Smooth muscle cell (in vitro differentiated cells): ENCODE measurements at regions not wholly inside any gene's neighbourhood (a gene's known extent, or its start where the extent isn't known, plus 50 kb on each side); places are given as distances from the start of the nearest gene placed in this dataset.
A peak's percentile ranks its signal among the peaks of the same experiment; 100 is the strongest.

Experiments used
- DNase-seq: peaks from one replicate; lab custom pipeline; 2025; ENCODE audit not compliant: unreplicated experiment; lab: John Stamatoyannopoulos, UW
- H2AFZ ChIP-seq: fragments of 200-600 bp; sonication (generic); 2 replicates; pipeline ENCODE4 v1.6.0; 2016; ENCODE audit warnings: antibody characterized with exemption, low read depth, mild to moderate bottlenecking
- H3F3A ChIP-seq: fragments of 200-600 bp; sonication (generic); 2 replicates; pipeline ENCODE4 v1.6.0; 2017; ENCODE audit warnings: antibody characterized with exemption, low read depth
- H3K27ac ChIP-seq: fragments of 200-600 bp; sonication (generic); 2 replicates; pipeline ENCODE4 v1.5.1; 2016; ENCODE audit warnings: low read depth, mild to moderate bottlenecking
- H3K27me3 ChIP-seq: fragments of 200-600 bp; sonication (generic); 2 replicates; pipeline ENCODE4 v1.6.1; 2016; ENCODE audit warnings: low read depth, mild to moderate bottlenecking
- H3K36me3 ChIP-seq: fragments of 200-600 bp; sonication (generic); 2 replicates; pipeline ENCODE4 v1.5.1; 2016; ENCODE audit warnings: low read depth
- H3K4me1 ChIP-seq: fragments of 200-600 bp; sonication (generic); 2 replicates; pipeline ENCODE4 v1.5.1; 2016; ENCODE audit warnings: low read depth
- H3K4me2 ChIP-seq: fragments of 200-600 bp; sonication (generic); 2 replicates; pipeline ENCODE4 v1.6.0; 2016; ENCODE audit warnings: mild to moderate bottlenecking
- H3K4me3 ChIP-seq: fragments of 200-600 bp; sonication (generic); 2 replicates; pipeline ENCODE4 v1.5.1; 2016; ENCODE audit warnings: mild to moderate bottlenecking
- H3K79me2 ChIP-seq: fragments of 200-600 bp; sonication (generic); 2 replicates; pipeline ENCODE4 v1.6.0; 2016; ENCODE audit warnings: low read depth, mild to moderate bottlenecking
- H3K9ac ChIP-seq: fragments of 200-600 bp; sonication (generic); 2 replicates; pipeline ENCODE4 v1.6.0; 2016; ENCODE audit warnings: low read depth
- H3K9me3 ChIP-seq: fragments of 200-600 bp; sonication (generic); replicated peaks from 2 replicates; pipeline ENCODE4 v1.5.1; 2016; ENCODE audit warnings: low read depth
- H4K20me1 ChIP-seq: fragments of 200-600 bp; sonication (generic); 2 replicates; pipeline ENCODE4 v1.6.0; 2016; ENCODE audit warnings: low read depth
- WGBS: methylation state at CpG from one replicate; pipeline ENCODE4 v1.1.7; 2016; ENCODE audit warnings: low lambda C conversion rate; 5-methylcytosine and 5-hydroxymethylcytosine counted together
- TF ChIP-seq, protein P1 (sequence below): fragments of 200-600 bp; sonication (generic); IDR thresholded peaks from 2 replicates; pipeline ENCODE4 v1.5.1; 2017; ENCODE audit warnings: borderline replicate concordance, mild to moderate bottlenecking, antibody characterized with exemption; ENCODE audit not compliant: insufficient read depth, poor library complexity, severe bottlenecking

DNA sequence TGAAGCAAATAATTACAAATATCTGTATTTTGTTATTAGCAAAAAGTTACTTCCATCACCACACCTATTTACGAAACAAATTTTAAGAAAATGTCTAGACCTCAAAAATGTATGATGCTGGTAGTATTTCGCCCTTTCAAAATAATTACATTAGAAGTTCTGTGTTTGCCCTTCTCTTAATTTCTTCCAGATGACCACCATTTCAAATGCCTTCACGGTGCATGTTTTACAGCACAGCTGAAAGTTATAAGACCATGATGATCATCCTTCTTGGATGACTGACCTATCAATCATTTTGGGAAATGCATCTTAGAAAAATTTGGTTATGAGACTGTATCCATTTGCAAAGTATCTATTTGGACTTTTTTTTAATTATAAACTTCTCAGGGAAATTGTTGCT, 390.8 kb downstream of the SLITRK6 start:
- Histone ChIP-seq H3K9me3 (no peaks in the 10 kb centered on the region), H4K20me1 (no peaks in the 10 kb centered on the region), H3K79me2 (no peaks in the 10 kb centered on the region), H2AFZ (no peak overlapping the region), H3K4me1 (no peaks in the 10 kb centered on the region), H3K27ac (no peak overlapping the region), H3K4me2 (no peak overlapping the region), H3K27me3 (peaks cover 3% of the 10 kb centered on the region), H3K9ac (no peak overlapping the region), H3K4me3 (no peak overlapping the region), H3F3A (no peaks in the 10 kb centered on the region), H3K36me3 (no peaks in the 10 kb centered on the region)
- no peak for DNase-seq
- WGBS: 75% methylated on average over 3 of the region's 3 CpGs
- TF ChIP-seq, protein P1, sequence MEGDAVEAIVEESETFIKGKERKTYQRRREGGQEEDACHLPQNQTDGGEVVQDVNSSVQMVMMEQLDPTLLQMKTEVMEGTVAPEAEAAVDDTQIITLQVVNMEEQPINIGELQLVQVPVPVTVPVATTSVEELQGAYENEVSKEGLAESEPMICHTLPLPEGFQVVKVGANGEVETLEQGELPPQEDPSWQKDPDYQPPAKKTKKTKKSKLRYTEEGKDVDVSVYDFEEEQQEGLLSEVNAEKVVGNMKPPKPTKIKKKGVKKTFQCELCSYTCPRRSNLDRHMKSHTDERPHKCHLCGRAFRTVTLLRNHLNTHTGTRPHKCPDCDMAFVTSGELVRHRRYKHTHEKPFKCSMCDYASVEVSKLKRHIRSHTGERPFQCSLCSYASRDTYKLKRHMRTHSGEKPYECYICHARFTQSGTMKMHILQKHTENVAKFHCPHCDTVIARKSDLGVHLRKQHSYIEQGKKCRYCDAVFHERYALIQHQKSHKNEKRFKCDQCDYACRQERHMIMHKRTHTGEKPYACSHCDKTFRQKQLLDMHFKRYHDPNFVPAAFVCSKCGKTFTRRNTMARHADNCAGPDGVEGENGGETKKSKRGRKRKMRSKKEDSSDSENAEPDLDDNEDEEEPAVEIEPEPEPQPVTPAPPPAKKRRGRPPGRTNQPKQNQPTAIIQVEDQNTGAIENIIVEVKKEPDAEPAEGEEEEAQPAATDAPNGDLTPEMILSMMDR: no peak

DNA sequence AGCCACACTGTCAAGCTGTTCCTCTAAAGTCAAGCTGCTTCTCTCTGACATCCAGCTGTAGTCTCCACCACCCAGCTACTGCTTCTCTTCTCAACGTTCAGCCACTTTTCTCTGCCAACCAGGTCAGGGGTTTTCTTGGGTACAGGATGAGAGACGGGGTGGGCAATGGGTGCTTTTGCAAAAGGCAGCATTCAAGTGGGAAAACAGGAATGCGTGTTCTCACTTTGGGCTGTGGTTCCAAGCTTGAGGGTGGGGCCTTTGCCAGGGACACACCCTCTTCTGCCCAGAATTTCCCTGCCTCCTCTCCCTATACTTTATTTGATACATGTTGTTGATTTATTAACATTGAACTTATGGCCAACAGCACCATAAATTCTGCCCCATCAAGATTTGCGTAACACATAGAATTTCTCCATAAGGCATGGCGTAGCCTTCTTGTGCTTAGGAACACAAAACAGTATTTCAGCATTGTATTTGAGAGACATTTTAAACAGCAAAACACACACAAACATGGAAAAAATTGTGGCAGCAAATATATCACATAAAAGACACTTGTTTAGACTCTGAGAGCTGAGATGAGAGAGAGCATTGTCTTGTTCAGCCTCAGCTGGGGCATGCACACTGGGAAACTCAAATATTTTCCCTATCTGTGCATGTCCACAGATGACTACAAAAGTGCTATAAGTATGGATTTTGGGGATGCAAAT, 392.8 kb downstream of the SLITRK6 start:
- Histone ChIP-seq H3K36me3 (no peaks in the 10 kb centered on the region), H3K9me3 (no peaks in the 10 kb centered on the region), H3K4me3 (no peak overlapping the region), H3K27me3 (peaks cover 3% of the 10 kb centered on the region), H3K9ac (no peak overlapping the region), H3K4me1 (no peaks in the 10 kb centered on the region), H4K20me1 (no peaks in the 10 kb centered on the region), H3F3A (no peaks in the 10 kb centered on the region), H3K79me2 (no peaks in the 10 kb centered on the region), H2AFZ (no peak overlapping the region), H3K4me2 (no peak overlapping the region), H3K27ac (no peak overlapping the region)
- 92% methylated on average over 5 of the region's 5 CpGs for WGBS
- no peak for DNase-seq
- TF ChIP-seq, protein P1: no peak

- TF ChIP-seq, protein P1: no peak
- WGBS: 95% methylated on average over 13 of the region's 13 CpGs
- H3K4me2 ChIP-seq: no peak overlapping the region
These were observed 393.8 kb downstream of the SLITRK6 start for GRCh38 chr13:85405316-85405897.

GRCh38 chr13:85386424-85386823, 412.8 kb downstream of the SLITRK6 start:
- H3K9me3 ChIP-seq: no peaks in the 10 kb centered on the region
- H3K4me3 ChIP-seq: no peak overlapping the region
- no peaks in the 10 kb centered on the region for H3K27me3 ChIP-seq
- H3K27ac ChIP-seq: no peak overlapping the region
- WGBS: 3% methylated on average over 3 of the region's 3 CpGs
- no peak overlapping the region for H3K9ac ChIP-seq
- no peaks in the 10 kb centered on the region for H3K79me2 ChIP-seq
- no peaks in the 10 kb centered on the region for H4K20me1 ChIP-seq
- TF ChIP-seq, protein P1: no peak
- H3K4me2 ChIP-seq: peak overlapping the region; percentile 33
- DNase-seq: no peak
- H3F3A ChIP-seq: no peaks in the 10 kb centered on the region
- H2AFZ ChIP-seq: peak overlapping the region; percentile 91
- no peaks in the 10 kb centered on the region for H3K36me3 ChIP-seq
- H3K4me1 ChIP-seq: peaks cover 5% of the 10 kb centered on the region

More at GRCh38 chr13:85405316-85405897, 393.8 kb downstream of the SLITRK6 start:
- Histone ChIP-seq H3K36me3 (no peaks in the 10 kb centered on the region), H3F3A (no peaks in the 10 kb centered on the region), H3K27ac (no peak overlapping the region), H2AFZ (no peak overlapping the region), H3K79me2 (no peaks in the 10 kb centered on the region), H3K4me3 (no peak overlapping the region), H3K9ac (no peak overlapping the region), H4K20me1 (no peaks in the 10 kb centered on the region), H3K9me3 (no peaks in the 10 kb centered on the region), H3K4me1 (no peaks in the 10 kb centered on the region), H3K27me3 (peaks cover 3% of the 10 kb centered on the region)
- DNase-seq: no peak
